Karpas-422 (cell line): ENCODE measurements at regions not wholly inside any gene's neighbourhood (a gene's known extent, or its start where the extent isn't known, plus 50 kb on each side); places are given as distances from the start of the nearest gene placed in this dataset.

Experiments
- DNase-seq: peaks from one replicate; pipeline ENCODE4 v3.0.0-alpha.2; 2015
- H2AFZ ChIP-seq: fragments of 200-600 bp; sonication (generic); 2 replicates; pipeline ENCODE4 v1.6.1; 2014; ENCODE audit warnings: antibody characterized with exemption, low read length, mixed read lengths
- H3K27ac ChIP-seq: fragments of 200-600 bp; sonication (generic); 2 replicates; pipeline ENCODE4 v1.5.1; 2014; ENCODE audit warnings: mild to moderate bottlenecking, low read length, moderate library complexity
- H3K27me3 ChIP-seq: fragments of 200-600 bp; sonication (generic); 2 replicates; pipeline ENCODE4 v1.6.1; 2014; ENCODE audit warnings: low read length, mixed read lengths
- H3K36me3 ChIP-seq: fragments of 200-600 bp; sonication (generic); 2 replicates; pipeline ENCODE4 v1.6.1; 2014; ENCODE audit warnings: low read length, mixed read lengths; ENCODE audit not compliant: insufficient read depth
- H3K4me1 ChIP-seq: fragments of 200-600 bp; sonication (generic); 2 replicates; pipeline ENCODE4 v1.6.1; 2014; ENCODE audit warnings: mild to moderate bottlenecking, low read length, mixed read lengths
- H3K4me2 ChIP-seq: fragments of 200-600 bp; sonication (generic); 2 replicates; pipeline ENCODE4 v1.6.1; 2014; ENCODE audit warnings: low read length, low read depth, mild to moderate bottlenecking; ENCODE audit not compliant: poor library complexity, severe bottlenecking
- H3K4me3 ChIP-seq: fragments of 200-600 bp; sonication (generic); 2 replicates; pipeline ENCODE4 v1.5.1; 2014; ENCODE audit warnings: mild to moderate bottlenecking, antibody characterized with exemption, low read length, mixed read lengths
- H3K79me2 ChIP-seq: fragments of 200-600 bp; sonication (generic); 2 replicates; pipeline ENCODE4 v1.6.1; 2014; ENCODE audit warnings: mild to moderate bottlenecking, low read length, mixed read lengths
- H3K9ac ChIP-seq: fragments of 200-600 bp; sonication (generic); 2 replicates; pipeline ENCODE4 v1.6.0; 2014; ENCODE audit warnings: low read length
- H3K9me2 ChIP-seq: fragments of 200-600 bp; sonication (generic), shearing (Covaris generic); replicated peaks from 2 replicates; pipeline ENCODE4 v1.6.0; 2014; ENCODE audit warnings: mild to moderate bottlenecking, low read length, moderate library complexity; ENCODE audit not compliant: insufficient read depth
- H3K9me3 ChIP-seq: fragments of 300-700, 200-600 bp; sonication (generic); 2 replicates; pipeline ENCODE4 v1.6.1; 2014; ENCODE audit warnings: low read length, mixed read lengths
- H4K20me1 ChIP-seq: fragments of 200-600 bp; sonication (generic); 2 replicates; pipeline ENCODE4 v1.6.1; 2014; ENCODE audit warnings: mild to moderate bottlenecking, antibody characterized with exemption, low read length, low read depth; ENCODE audit not compliant: insufficient read depth

DNA sequence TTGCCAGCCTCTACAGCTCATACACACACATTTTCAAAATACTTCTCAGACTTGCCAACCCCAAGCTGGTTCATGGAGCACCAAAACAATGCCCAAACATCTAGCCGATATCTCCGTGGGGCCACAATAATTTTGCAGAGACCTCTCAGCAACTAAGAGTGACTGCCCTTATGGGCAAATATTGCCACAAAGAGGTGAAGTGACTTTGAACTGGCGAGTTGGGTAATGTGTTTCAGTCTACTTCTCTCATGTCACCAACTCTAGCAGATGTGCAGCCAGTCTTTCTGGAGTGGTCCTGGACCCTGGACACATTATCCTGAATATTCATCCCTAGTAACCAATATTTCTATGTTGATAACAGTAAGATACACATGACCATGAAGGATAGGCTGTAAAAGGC, 290.3 kb downstream of the EMP1 start:
- no peaks in the 10 kb centered on the region for H3K36me3 ChIP-seq
- H4K20me1 ChIP-seq, result no peaks in the 10 kb centered on the region
- no peaks in the 10 kb centered on the region for H3K79me2 ChIP-seq
- H3K4me3 ChIP-seq, result no peak overlapping the region
- H3K27me3 ChIP-seq, result no peaks in the 10 kb centered on the region
- no peak overlapping the region for H3K9ac ChIP-seq
- H3K4me2 ChIP-seq, result no peak overlapping the region
- no peaks in the 10 kb centered on the region for H3K9me3 ChIP-seq
- H3K9me2 ChIP-seq, result no peaks in the 10 kb centered on the region
- H3K27ac ChIP-seq, result no peak overlapping the region
- no peak for DNase-seq
- no peaks in the 10 kb centered on the region for H3K4me1 ChIP-seq
- no peak overlapping the region for H2AFZ ChIP-seq

GRCh38 chr12:13478650-13479181, 282.2 kb downstream of the EMP1 start:
- Histone ChIP-seq H3K9ac (no peak overlapping the region), H3K9me3 (no peaks in the 10 kb centered on the region), H3K4me1 (no peaks in the 10 kb centered on the region), H3K27ac (no peak overlapping the region), H4K20me1 (no peaks in the 10 kb centered on the region), H3K4me2 (no peak overlapping the region), H3K9me2 (no peaks in the 10 kb centered on the region), H3K27me3 (no peaks in the 10 kb centered on the region), H3K4me3 (no peak overlapping the region), H3K36me3 (no peaks in the 10 kb centered on the region), H2AFZ (no peak overlapping the region), H3K79me2 (no peaks in the 10 kb centered on the region)
- DNase-seq, result no peak

- DNase-seq, result no peak
- H2AFZ ChIP-seq, result no peak overlapping the region
- no peak overlapping the region for H3K4me3 ChIP-seq
- H3K9me3 ChIP-seq, result no peaks in the 10 kb centered on the region
- H3K79me2 ChIP-seq, result no peaks in the 10 kb centered on the region
- no peaks in the 10 kb centered on the region for H4K20me1 ChIP-seq
- H3K4me1 ChIP-seq, result no peaks in the 10 kb centered on the region
- H3K27ac ChIP-seq, result no peak overlapping the region
- H3K27me3 ChIP-seq, result no peaks in the 10 kb centered on the region
- H3K9ac ChIP-seq, result no peak overlapping the region
- no peaks in the 10 kb centered on the region for H3K36me3 ChIP-seq
- no peaks in the 10 kb centered on the region for H3K9me2 ChIP-seq
- H3K4me2 ChIP-seq, result no peak overlapping the region
Observed at GRCh38 chr12:13474381-13474780, 277.9 kb downstream of the EMP1 start.

DNA sequence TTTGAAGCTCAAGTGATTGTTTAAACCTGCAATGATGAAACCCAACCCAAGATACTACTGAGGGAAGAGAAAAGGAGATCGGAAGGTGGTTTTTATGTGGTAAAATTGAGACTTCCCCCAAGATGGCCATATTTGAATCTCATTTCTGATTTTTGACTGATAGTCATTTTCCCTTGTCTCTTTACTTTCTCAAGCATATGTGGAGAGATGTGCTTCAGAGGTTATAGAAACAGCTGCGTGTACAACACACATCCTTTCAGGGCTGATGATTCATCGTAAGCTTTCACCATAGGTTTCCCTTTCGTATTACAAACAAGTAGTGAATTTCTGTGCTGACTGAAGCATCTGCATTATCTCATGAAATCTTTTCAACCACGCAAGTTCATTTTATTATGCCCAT, 276.2 kb downstream of the EMP1 start:
- Histone ChIP-seq H2AFZ (no peak overlapping the region), H3K27me3 (no peaks in the 10 kb centered on the region), H3K9ac (no peak overlapping the region), H3K4me1 (no peaks in the 10 kb centered on the region), H3K4me3 (no peak overlapping the region), H3K9me3 (no peaks in the 10 kb centered on the region), H3K9me2 (no peaks in the 10 kb centered on the region), H3K27ac (no peak overlapping the region), H3K79me2 (no peaks in the 10 kb centered on the region), H3K36me3 (no peaks in the 10 kb centered on the region), H4K20me1 (no peaks in the 10 kb centered on the region), H3K4me2 (no peak overlapping the region)
- no peak for DNase-seq

- no peaks in the 10 kb centered on the region for H3K9me3 ChIP-seq
- H2AFZ ChIP-seq, result no peak overlapping the region
- no peak for DNase-seq
- H3K79me2 ChIP-seq, result no peaks in the 10 kb centered on the region
- H3K9ac ChIP-seq, result no peak overlapping the region
- H3K4me2 ChIP-seq, result no peak overlapping the region
- no peaks in the 10 kb centered on the region for H4K20me1 ChIP-seq
- H3K36me3 ChIP-seq, result no peaks in the 10 kb centered on the region
- no peak overlapping the region for H3K4me3 ChIP-seq
- H3K27me3 ChIP-seq, result no peaks in the 10 kb centered on the region
- H3K27ac ChIP-seq, result no peak overlapping the region
- no peaks in the 10 kb centered on the region for H3K9me2 ChIP-seq
- H3K4me1 ChIP-seq, result no peaks in the 10 kb centered on the region
Observed at GRCh38 chr12:13471471-13471870, 274.9 kb downstream of the EMP1 start.

DNA sequence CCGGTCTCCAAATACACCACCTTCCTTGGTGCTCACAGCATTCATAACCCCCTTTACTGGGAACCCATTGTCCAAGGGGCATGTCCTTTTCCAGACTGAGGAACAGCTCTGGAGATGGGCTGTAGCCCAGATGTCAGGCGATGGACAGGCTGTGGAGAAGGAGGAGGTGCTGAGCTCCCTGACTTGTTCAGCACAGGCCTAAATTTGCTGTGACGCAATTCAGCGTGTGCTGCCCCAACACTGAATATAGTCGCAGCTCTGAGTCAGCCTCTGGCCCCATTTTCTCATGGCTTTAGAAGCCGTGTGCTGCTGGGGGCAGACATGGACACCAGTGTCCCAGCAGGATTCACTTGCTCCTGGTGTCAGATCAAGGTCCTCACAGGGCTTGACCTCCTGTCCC, 269.1 kb downstream of the EMP1 start:
- H3K36me3 ChIP-seq, result no peaks in the 10 kb centered on the region
- DNase-seq, result no peak
- no peak overlapping the region for H2AFZ ChIP-seq

GRCh38 chr12:13463189-13463588, 266.7 kb downstream of the EMP1 start:
- Histone ChIP-seq H3K4me1 (no peaks in the 10 kb centered on the region), H3K9ac (no peak overlapping the region), H3K27ac (no peak overlapping the region), H3K9me2 (no peaks in the 10 kb centered on the region), H3K27me3 (no peaks in the 10 kb centered on the region), H3K4me2 (no peak overlapping the region), H3K36me3 (no peaks in the 10 kb centered on the region), H3K4me3 (no peak overlapping the region), H3K79me2 (no peaks in the 10 kb centered on the region), H3K9me3 (no peaks in the 10 kb centered on the region), H2AFZ (no peak overlapping the region), H4K20me1 (no peaks in the 10 kb centered on the region)
- no peak for DNase-seq

More for the DNA sequence above, 269.1 kb downstream of the EMP1 start:
- Histone ChIP-seq H3K4me2 (no peak overlapping the region), H3K9ac (no peak overlapping the region), H3K9me2 (no peaks in the 10 kb centered on the region), H3K4me3 (no peak overlapping the region), H3K27me3 (no peaks in the 10 kb centered on the region), H3K4me1 (no peaks in the 10 kb centered on the region), H3K79me2 (no peaks in the 10 kb centered on the region), H3K9me3 (no peaks in the 10 kb centered on the region), H4K20me1 (no peaks in the 10 kb centered on the region), H3K27ac (no peak overlapping the region)

DNA sequence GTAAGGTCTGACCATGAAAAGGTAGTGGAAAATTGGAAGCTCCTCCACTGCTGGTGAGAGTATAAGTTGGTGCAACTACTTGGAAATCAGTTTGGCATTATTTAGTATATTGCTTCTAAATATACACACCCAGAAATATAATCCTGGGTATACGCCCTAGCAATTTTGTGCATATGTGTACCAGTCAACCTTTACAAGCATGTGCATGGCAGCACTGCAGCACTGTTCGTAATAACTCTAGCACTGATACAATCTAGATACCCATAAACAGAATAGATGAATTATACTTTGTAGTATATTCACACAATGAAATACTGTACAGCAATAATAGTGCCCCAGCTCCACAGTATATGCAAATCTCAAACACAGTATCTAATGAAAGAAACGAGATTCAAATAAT, 265.9 kb downstream of the EMP1 start:
- no peaks in the 10 kb centered on the region for H3K27me3 ChIP-seq
- no peaks in the 10 kb centered on the region for H4K20me1 ChIP-seq
- H3K36me3 ChIP-seq, result no peaks in the 10 kb centered on the region
- no peaks in the 10 kb centered on the region for H3K9me3 ChIP-seq
- no peak overlapping the region for H3K27ac ChIP-seq
- H3K9me2 ChIP-seq, result no peaks in the 10 kb centered on the region
- DNase-seq, result no peak
- H3K4me2 ChIP-seq, result no peak overlapping the region
- H3K4me3 ChIP-seq, result no peak overlapping the region
- no peaks in the 10 kb centered on the region for H3K79me2 ChIP-seq
- no peaks in the 10 kb centered on the region for H3K4me1 ChIP-seq
- H2AFZ ChIP-seq, result no peak overlapping the region
- no peak overlapping the region for H3K9ac ChIP-seq

- no peak for DNase-seq
- Histone ChIP-seq H3K9ac (no peak overlapping the region), H4K20me1 (no peaks in the 10 kb centered on the region), H3K4me2 (no peak overlapping the region), H3K79me2 (no peaks in the 10 kb centered on the region), H3K36me3 (no peaks in the 10 kb centered on the region), H3K27me3 (no peaks in the 10 kb centered on the region), H3K9me3 (no peaks in the 10 kb centered on the region), H3K9me2 (no peaks in the 10 kb centered on the region), H3K4me3 (no peak overlapping the region), H3K4me1 (no peaks in the 10 kb centered on the region), H2AFZ (no peak overlapping the region), H3K27ac (no peak overlapping the region)
Observed at GRCh38 chr12:13455778-13456144, 259.2 kb downstream of the EMP1 start.
